ENCODE measurements at regions not wholly inside any gene's neighbourhood (a gene's known extent, or its start where the extent isn't known, plus 50 kb on each side); places are given as distances from the start of the nearest gene placed in this dataset.
"Not testable (repeated sequence)": the region's sequence is repeated elsewhere in the genome, so short reads cannot be mapped to it uniquely, and the experiment has no call there.

DNA sequence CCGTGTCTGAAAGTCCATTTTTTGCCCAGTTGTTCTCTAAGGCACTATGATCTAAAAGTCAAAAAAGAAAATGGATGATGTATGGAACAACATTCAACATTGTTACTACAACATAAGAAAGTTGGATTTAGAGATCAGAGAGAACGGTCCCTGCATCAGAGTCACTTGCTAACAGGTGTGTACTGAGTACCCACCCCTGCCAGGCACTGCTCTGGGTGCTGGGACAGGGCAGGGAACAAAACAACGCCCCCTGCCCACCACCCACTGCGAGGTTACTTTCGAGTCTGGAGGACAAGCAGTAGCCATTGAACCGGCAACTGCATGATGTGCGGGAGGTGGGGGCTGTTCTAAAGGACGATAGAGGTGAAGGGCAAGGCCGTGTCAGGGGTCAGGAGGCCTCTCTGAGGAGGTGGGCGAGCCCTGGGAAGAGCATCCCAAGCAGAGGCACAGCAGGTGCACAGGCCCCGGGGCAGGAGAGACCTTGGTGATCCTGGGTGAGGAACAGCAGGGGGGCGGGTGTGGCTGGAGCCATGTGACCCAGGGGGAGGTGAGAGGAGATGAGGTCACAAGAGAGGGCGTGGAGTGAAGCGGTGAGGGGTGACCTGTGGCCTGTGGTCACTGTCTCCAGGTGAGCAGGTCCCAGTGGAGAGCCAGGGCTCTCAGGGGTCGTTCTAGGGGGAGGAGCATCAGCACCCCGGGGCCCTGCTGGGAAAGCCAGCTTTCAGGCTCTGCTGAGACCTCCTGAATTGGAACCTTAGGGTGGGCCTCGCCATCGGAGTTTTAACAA is 197.5 kb upstream of the SULF2 start:
- intact Hi-C loops (cut with micrococcal nuclease; ENCODE audit: unreplicated experiment): loop anchor here (5.0 kb wide), 1 partner anchor 315 kb away; no protein-coding TSS in a partner anchor
- peak in 1 of 2 experiments; percentile 58 for DNase-seq
- Mint-ChIP-seq H3K4me3 (ENCODE audit: unreplicated experiment) (no peak overlapping the region), H3K27me3 (ENCODE audit: insufficient read depth, unreplicated experiment) (no peaks in the 10 kb centered on the region), H3K27ac (ENCODE audit: unreplicated experiment) (no peak overlapping the region), H3K36me3 (ENCODE audit: insufficient read depth, unreplicated experiment) (no peaks in the 10 kb centered on the region), H3K9me3 (ENCODE audit: unreplicated experiment) (no peaks in the 10 kb centered on the region), H3K4me1 (ENCODE audit: low read depth, unreplicated experiment) (peaks cover 13% of the 10 kb centered on the region)
- TF ChIP-seq, protein P1, sequence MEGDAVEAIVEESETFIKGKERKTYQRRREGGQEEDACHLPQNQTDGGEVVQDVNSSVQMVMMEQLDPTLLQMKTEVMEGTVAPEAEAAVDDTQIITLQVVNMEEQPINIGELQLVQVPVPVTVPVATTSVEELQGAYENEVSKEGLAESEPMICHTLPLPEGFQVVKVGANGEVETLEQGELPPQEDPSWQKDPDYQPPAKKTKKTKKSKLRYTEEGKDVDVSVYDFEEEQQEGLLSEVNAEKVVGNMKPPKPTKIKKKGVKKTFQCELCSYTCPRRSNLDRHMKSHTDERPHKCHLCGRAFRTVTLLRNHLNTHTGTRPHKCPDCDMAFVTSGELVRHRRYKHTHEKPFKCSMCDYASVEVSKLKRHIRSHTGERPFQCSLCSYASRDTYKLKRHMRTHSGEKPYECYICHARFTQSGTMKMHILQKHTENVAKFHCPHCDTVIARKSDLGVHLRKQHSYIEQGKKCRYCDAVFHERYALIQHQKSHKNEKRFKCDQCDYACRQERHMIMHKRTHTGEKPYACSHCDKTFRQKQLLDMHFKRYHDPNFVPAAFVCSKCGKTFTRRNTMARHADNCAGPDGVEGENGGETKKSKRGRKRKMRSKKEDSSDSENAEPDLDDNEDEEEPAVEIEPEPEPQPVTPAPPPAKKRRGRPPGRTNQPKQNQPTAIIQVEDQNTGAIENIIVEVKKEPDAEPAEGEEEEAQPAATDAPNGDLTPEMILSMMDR (IDR thresholded peaks at IDR 0.05; ENCODE audit: insufficient read depth in 1 of 2, low read depth in 1 of 2, low read length in 1 of 2, severe bottlenecking in 1 of 2, unreplicated experiment in 1 of 2): no peak
- Histone ChIP-seq H3K9me3 (no peaks in the 10 kb centered on the region; the same call in 1 of the 2 replicates), H3K4me3 (ENCODE audit: low read depth, low read length) (no peak overlapping the region), H3K27me3 (replicated peaks; ENCODE audit: control insufficient read depth, insufficient read depth, low read length) (no peaks in the 10 kb centered on the region), H3K4me1 (peaks cover 14% of the 10 kb centered on the region), H3K36me3 (ENCODE audit: control insufficient read depth, insufficient read depth, low read length) (no peaks in the 10 kb centered on the region)
- BruUV-seq (replicated peaks): no TSS peak
- ChIA-PET CTCF (interaction anchor here (1.2 kb wide), 1 partner anchor 197 kb away, joined by 3 read pairs; no protein-coding TSS in a partner anchor), POLR2A (no interaction called here)

DNA sequence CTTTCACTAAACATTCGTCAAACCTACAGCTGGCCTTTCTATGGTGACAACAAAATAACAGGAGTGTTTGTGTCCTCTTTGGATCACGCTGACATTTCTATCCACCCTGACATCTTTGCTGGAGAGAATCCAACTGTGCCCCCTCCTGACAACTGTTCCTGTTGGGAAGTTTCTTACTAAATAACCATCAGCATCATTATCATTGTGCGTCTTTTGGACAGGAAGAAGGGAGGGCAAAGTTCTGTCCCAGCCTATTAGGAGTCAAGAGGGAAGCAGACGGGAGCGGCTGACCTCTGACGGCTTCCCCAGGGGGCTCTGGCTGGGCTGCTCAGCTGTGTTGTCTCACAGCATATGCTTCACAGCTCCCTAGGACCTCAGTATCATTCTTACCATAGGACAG is 195.9 kb upstream of the SULF2 start:
- intact Hi-C loops (cut with micrococcal nuclease; ENCODE audit: unreplicated experiment): loop anchor here (5.0 kb wide), 1 partner anchor 316 kb away; no protein-coding TSS in a partner anchor
- no TSS peak for BruUV-seq (replicated peaks)

DNA sequence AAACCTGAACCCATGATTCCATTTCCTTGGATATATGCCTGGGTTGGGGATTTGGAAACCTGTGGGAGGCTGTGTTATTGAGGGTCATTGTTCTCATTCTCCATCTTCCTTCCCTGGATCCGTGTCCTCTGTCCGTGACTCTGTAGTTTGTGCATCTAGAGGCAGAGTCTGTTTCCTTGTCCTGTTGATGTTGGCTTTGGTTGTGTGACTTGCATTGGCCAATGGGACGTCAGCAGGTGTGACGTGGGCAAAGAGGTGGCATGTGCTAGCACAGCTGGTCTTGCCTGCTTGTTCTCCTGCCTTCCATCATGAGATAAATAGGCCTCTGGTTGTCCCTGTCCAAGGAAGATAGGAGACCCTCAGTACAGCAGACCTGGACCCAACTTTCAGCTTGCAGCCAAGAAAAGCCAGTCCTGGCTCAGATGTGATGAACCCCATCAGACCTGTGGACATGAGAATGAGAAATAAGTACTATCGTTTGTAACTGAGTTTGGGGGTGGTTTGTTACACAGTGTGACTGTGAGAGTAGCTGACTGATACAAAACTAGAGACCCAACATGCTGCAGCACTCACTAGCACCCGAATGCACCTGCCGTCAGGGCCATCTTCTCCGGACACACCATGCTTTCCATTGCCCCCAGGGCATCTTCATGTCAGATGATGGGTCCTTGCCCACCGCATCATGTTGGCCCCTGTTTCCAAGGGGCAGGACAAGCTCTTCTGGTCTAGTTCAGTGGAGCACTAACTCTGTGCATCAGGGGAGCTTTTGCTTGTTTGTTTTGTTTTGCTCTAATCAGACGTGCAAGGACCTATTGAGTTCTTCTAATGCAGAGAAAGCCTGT is 195.3 kb upstream of the SULF2 start:
- intact Hi-C loops (cut with micrococcal nuclease; ENCODE audit: unreplicated experiment): loop anchor here (5.0 kb wide), 1 partner anchor 317 kb away; no protein-coding TSS in a partner anchor
- ChIA-PET POLR2A (no interaction called here), CTCF (no interaction called here)
- Histone ChIP-seq H3K4me3 (ENCODE audit: low read depth, low read length) (no peak overlapping the region), H3K36me3 (ENCODE audit: control insufficient read depth, insufficient read depth, low read length) (no peaks in the 10 kb centered on the region), H3K27me3 (replicated peaks; ENCODE audit: control insufficient read depth, insufficient read depth, low read length) (no peaks in the 10 kb centered on the region), H3K9me3 (no peaks in the 10 kb centered on the region; the same call in 1 of the 2 replicates), H3K4me1 (peaks cover 14% of the 10 kb centered on the region)
- H3K36me3 Mint-ChIP-seq (ENCODE audit: insufficient read depth, unreplicated experiment): no peaks in the 10 kb centered on the region
- H3K9me3 Mint-ChIP-seq (ENCODE audit: unreplicated experiment): no peaks in the 10 kb centered on the region
- no TSS peak for BruUV-seq (replicated peaks)
- TF ChIP-seq, protein P1 (IDR thresholded peaks at IDR 0.05; ENCODE audit: insufficient read depth in 1 of 2, low read depth in 1 of 2, low read length in 1 of 2, severe bottlenecking in 1 of 2, unreplicated experiment in 1 of 2): no peak
- H3K4me3 Mint-ChIP-seq (ENCODE audit: unreplicated experiment): no peak overlapping the region
- no peaks in the 10 kb centered on the region for H3K27me3 Mint-ChIP-seq (ENCODE audit: insufficient read depth, unreplicated experiment)
- DNase-seq: peak in 1 of 2 experiments; percentile 29
- peaks cover 13% of the 10 kb centered on the region for H3K4me1 Mint-ChIP-seq (ENCODE audit: low read depth, unreplicated experiment)
- no peak overlapping the region for H3K27ac Mint-ChIP-seq (ENCODE audit: unreplicated experiment)

More for the DNA sequence above, 195.9 kb upstream of the SULF2 start:
- Histone ChIP-seq H3K4me3 (ENCODE audit: low read depth, low read length) (no peak overlapping the region), H3K4me1 (peaks cover 14% of the 10 kb centered on the region), H3K9me3 (no peaks in the 10 kb centered on the region; the same call in 1 of the 2 replicates), H3K36me3 (ENCODE audit: control insufficient read depth, insufficient read depth, low read length) (no peaks in the 10 kb centered on the region), H3K27me3 (replicated peaks; ENCODE audit: control insufficient read depth, insufficient read depth, low read length) (no peaks in the 10 kb centered on the region)
- Mint-ChIP-seq H3K4me1 (ENCODE audit: low read depth, unreplicated experiment) (peaks cover 13% of the 10 kb centered on the region), H3K4me3 (ENCODE audit: unreplicated experiment) (no peak overlapping the region), H3K27me3 (ENCODE audit: insufficient read depth, unreplicated experiment) (no peaks in the 10 kb centered on the region), H3K36me3 (ENCODE audit: insufficient read depth, unreplicated experiment) (no peaks in the 10 kb centered on the region), H3K9me3 (ENCODE audit: unreplicated experiment) (no peaks in the 10 kb centered on the region), H3K27ac (ENCODE audit: unreplicated experiment) (no peak overlapping the region)
- peak in 1 of 2 experiments; percentile 36 for DNase-seq
- TF ChIP-seq, protein P1 (IDR thresholded peaks at IDR 0.05; ENCODE audit: insufficient read depth in 1 of 2, low read depth in 1 of 2, low read length in 1 of 2, severe bottlenecking in 1 of 2, unreplicated experiment in 1 of 2): no peak
- POLR2A ChIA-PET: no interaction called here
- CTCF ChIA-PET: no interaction called here

DNA sequence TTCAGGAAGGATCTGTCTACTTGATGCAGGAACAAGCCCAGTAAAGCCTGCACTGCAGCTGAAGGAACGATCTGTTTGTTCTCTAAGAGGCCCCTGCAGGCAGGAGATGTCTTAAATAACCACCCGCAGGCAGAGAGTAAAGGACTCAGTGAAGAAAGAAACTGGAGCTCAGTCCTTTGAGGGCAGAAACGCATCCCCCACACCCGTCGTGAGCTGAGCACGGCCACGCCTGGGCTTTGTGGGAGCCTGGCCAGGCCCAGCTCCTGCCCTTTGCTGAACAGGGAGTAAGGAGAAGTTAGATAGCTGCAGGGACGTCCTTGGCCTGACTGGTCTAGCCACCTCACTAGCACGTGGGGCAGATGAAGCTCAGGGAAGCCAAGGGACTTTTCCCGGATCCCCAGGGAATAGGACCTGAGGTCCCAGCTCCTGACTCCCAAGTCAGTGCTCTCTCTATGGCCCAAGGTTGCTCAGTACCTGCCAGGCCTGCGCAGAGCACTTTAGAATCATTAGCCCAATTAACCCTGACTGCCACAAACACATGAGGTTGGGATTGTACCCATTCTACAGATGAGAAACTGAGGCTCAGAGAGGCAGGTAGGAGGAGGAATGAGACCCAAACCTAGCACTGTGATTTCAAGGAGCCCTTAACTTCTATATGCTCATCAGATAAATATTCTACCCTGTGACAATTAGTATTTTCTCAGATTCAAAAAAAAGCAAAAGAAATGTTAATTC is 194.2 kb upstream of the SULF2 start:
- H3K4me3 ChIP-seq (ENCODE audit: low read depth, low read length); POLR2A ChIA-PET; CTCF ChIA-PET; H3K9me3 ChIP-seq; H3K9me3 Mint-ChIP-seq (ENCODE audit: unreplicated experiment); H3K36me3 ChIP-seq (ENCODE audit: control insufficient read depth, insufficient read depth, low read length); BruUV-seq (replicated peaks); H3K4me1 ChIP-seq; H3K36me3 Mint-ChIP-seq (ENCODE audit: insufficient read depth, unreplicated experiment); H3K27me3 Mint-ChIP-seq (ENCODE audit: insufficient read depth, unreplicated experiment); H3K4me3 Mint-ChIP-seq (ENCODE audit: unreplicated experiment); H3K27me3 ChIP-seq (replicated peaks; ENCODE audit: control insufficient read depth, insufficient read depth, low read length): not testable (repeated sequence)
- H3K4me1 Mint-ChIP-seq (ENCODE audit: low read depth, unreplicated experiment): peaks cover 13% of the 10 kb centered on the region
- intact Hi-C loops (cut with micrococcal nuclease; ENCODE audit: unreplicated experiment): loop anchor here (5.0 kb wide), 1 partner anchor 318 kb away; no protein-coding TSS in a partner anchor
- peak overlapping the region; percentile 9 for H3K27ac Mint-ChIP-seq (ENCODE audit: unreplicated experiment)
- peak in 1 of 2 experiments; percentile 53 for DNase-seq

Data from Caco-2 (cell line).